HG03097 (cell line): ENCODE measurements at regions not wholly inside any gene's neighbourhood (a gene's known extent, or its start where the extent isn't known, plus 50 kb on each side); places are given as distances from the start of the nearest gene placed in this dataset.

Experiments used
- ATAC-seq: cut with Tn5 transposase; IDR thresholded peaks from one replicate; pipeline ENCODE4 v1.9.1; 2021; ENCODE audit not compliant: unreplicated experiment, low FRiP score

DNA sequence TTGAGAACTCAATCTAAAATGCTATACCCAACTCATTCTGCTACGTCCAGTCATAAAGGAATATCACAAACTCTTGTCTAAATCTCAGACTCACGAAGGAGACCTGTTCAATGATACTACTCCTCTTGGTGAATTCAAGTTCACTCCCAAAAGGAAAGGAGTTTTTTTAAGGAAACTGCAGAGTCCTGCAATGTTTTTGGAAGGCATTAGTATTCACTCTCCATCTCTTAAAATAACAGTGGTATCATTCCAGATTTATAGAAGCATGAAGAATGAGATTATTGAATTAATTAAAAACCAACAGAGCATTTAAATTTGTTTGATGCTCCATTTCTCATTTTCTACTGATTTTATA lies 73.4 kb downstream of the FOXD1 start:
- ATAC-seq: no peak

DNA sequence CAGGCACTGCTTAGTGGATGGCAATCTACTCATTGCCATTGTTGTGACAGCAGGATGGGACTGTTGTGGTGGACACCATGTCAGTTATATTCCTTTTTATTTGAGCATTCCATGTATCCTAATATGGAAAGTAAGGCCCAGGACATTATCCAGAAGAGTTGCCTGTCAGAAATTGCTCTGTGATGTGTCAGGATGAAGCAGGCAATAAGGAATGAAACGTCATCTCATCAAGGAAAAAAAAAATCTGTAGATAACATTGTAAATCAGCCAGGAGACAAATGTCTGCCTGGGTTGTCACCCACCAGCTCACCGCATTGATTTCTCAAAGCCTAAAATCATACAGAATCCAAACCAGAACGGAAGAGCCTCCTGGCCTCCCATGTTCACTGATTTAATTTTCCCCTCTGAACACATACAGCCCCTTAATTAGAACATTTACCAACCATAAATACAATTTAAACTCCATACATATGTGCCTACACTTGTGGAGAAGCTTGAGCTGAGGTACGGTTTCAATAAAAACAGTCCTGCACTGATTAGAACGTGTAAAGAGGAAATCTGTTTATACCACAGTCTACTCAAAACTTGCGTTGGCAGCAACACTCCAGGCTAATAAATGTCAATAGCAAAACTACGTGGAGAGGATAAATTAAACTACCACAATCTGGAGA lies 73.9 kb downstream of the FOXD1 start:
- ATAC-seq: no peak

DNA sequence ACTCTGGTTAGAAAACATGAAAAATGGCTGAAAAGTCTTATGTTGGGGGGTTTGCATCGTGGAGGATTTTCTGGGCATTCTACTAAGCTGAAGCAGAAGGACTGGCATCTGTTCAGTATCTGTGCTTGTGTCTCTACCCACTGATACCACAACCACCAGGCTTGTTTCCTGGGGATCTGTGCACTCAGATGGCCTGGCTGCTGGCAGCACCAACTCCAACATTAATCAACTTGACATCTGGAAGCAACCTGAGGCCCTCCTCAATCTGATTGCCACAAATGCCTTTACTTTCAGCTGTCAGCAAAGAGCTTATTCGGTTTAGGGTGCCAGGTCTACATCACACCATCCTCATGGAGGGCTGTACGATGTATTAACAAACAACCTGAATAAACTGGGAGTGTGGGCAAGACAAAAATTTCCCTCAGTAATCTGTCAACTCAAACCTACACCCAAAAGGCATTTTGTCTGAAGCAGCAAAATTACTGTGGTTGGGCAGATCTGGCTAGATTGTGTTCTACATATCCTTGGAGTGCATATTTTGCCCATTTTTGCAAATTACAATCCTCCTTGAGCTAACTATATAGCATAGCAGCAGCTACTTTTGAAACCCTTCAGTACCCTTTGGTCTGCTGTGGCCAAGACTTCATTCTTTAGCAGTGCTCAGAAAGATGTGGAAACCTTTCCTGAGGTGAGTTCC lies 74.6 kb downstream of the FOXD1 start:
- no peak for ATAC-seq

DNA sequence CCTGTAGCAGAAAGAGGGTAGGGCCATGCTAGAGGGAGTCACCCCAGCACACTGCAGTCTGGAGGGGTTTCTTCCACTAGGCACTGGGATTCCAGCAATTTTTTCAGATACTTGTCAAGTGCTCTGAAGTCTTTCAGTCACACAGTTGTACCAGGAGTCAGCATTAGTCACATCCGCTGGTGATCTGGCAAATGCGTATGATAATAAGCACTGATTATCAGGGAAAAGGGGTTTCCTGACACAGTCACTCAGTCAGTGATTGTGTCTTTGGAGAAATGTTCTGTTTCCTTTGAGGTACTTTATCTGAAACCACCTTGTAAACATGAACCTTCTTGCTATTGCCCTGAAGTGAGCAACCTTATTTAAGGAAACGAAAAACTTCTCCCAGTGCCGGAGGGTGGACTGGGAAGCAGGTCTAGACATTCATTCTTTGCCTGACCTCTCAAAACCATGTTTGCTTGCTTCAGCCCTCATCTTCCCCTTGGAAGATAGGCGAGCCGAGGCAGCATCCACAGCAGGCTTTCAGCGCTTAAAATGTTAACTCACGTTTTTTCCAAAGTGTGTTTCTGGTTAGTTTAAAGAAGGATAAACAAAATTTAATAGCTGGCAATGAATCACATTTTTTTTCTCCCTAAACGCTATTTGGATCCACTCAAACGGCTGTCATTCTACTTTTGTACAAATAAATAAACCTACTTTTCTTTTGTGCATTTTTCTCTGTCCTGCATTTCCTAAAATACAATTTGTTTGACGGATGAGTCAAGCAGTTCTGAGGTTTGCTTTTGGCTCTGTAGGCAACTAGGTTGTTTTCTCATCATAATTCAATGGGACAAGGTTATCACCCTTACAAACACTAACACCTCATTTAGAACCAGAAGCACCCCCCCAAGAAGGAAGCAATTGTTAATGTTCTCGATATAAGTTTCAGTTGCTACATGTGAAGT lies 77.7 kb downstream of the FOXD1 start:
- ATAC-seq: no peak

DNA sequence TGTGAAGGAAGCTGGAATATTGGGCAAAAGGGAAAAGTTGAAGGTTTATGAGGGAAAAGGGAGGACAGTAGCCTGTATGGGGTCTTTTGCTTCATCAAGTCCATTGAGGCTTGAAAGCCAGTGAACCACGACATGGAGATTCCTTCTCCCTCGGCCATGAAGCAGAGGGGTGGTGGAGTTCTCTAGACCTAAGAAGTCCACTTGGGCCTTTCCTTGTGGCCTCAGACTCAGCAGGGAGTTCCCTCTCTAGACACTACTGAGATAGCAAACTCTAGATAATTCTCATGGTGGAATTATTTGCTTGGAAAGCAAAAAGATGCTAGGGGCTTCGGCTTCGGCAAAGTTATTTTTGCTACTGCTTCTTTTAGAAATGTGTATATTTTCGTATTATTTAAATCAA lies 78.5 kb downstream of the FOXD1 start:
- ATAC-seq: no peak

DNA sequence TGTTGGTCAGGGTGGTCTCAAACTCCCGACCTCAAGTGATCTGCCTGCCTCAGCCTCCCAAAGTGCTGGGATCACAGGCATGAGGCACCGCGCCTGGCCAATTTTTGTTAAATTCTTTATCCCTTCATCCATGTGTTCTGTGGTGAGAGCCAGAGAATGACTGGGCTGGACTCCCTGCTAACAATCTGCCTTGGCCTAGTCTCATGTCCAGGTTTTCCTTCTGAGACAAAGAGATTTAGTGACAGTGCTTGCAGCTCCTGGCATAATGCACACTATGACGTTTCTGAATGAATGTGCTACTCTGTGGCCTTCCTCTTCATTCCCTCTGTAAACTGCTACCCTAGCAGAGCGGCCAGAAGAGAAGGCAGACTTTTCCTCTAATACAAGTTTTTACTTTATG lies 79.3 kb downstream of the FOXD1 start:
- no peak for ATAC-seq

DNA sequence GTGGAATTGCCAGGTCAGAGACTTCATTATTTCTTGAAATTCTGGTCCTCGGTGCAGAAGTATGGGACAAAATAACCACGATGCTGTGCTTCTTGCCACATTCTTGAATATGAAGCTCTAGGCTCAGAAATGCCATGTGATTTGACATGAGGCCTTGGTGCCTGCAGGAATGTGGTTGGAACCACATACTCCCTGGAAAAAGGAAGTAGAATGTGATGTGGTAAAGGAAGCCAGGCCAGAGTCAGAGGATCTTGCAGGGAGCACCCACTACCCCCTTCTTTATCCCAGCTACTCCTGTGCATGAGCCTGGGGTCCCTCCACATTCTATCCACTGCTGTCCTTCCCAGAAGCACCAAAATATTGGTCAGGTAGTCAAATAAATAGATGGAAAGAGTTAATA lies 80.9 kb downstream of the FOXD1 start:
- ATAC-seq: no peak

DNA sequence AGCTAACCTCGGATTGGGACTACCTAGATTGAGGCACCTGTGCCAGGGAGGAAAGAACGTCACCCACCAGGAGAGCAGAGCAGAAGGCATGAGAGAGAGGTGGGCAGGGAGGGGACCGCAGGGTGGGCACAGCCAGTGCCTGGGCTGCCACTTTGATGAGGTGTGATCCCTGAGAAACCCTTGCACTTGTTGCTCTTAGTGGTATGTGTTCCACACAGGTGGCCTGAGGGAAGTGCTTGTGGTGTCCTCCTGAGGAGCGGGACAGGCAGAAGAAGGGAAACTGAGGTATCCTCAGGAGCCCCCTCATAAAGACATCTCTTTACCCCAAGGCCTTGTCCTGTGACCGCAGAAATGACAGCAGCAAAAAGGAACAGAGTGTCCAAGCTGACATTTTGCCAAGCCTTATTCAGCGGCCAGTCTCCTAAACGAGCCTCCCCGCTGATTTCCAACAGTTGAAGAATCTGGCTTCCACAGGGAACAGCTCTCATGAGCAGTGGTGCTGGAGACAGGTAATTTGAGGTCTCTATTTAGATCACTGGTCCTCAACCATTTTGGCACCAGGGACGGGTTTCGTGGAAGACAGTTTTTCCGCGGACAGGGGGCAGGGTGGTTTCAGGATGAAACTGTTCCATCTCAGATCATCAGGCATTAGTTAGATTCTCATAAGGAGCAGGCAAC lies 82.4 kb downstream of the FOXD1 start:
- ATAC-seq: no peak

DNA sequence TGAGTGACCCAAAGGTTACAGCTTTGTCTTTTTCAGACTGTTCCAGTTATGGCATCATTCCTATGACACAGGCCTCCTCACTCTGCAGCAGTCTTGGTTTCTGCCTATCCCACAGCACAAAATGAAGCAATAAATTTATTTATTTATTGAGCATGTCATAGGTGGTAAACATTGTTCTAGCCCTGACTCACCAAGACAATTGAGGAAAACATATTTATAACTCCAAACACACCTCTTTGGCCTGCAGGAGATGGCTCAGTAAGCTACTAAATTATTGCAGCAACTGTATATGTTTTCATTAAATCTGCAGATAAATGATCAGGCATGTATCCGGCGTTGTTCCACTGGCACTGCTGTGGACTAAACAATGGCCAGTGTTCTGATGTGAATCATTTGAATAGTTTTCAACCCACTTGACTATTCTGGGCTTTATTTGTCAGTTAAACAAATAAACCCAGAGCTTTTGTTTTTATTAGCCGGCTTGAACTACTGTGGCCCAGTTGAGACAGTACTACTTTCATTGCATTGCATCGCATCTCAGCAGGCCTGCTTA lies 83.2 kb downstream of the FOXD1 start:
- no peak for ATAC-seq

DNA sequence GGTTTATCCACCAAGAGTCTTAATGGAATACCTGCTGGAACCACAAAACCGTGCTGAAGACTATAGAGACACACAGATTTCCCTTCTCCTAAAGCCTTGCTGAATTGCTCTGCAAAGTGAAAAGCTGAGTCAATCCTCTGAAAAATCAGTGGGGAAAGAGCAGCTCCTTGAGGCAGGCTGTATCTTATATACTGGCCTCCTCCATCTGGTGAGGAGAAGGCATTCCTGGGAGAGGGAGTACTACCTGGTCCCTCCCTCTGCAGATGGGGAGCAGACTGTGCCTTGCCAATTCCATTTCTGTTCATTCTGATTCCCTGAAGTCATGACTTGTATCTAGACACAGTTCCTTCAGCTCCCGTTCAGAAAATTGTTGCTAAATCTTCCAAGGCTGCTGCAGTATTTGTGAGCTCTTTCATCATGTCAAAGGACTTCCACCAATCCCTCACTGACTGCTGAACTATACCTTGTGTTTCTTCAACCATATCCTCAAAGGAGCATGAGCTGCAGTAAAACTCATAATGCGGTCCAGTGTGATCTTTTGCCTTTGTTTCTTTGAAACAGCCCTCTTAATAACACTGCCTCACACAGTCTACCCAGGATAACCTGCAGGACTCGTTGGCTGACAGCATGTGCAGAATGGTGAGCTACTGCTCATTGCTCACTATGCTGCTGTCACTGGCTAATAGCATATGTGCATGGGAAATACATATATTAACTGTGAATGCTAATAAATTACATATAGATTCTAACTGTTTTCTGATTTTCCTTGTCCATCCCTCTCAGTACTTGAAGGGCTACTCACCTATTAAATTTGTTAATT lies 84.5 kb downstream of the FOXD1 start:
- ATAC-seq: no peak

DNA sequence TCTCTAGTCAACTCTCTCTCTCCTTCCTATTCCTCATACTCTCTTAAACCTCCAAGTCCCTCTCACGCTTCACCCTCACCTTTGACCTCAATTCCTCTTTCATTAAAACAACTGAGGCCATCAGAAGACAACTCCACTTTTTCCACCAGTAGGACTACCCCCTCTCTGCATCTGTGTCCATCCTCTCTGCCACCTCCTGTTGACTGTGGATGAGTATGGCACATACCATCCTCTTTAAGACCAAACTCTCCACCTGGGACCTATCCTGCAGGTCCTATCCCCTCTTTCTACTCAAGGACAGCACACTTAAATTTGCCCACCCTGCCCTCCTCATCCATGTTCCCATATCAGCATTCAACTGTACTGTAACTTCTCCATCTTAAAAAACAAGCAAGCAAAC lies 89.2 kb downstream of the FOXD1 start:
- no peak for ATAC-seq

DNA sequence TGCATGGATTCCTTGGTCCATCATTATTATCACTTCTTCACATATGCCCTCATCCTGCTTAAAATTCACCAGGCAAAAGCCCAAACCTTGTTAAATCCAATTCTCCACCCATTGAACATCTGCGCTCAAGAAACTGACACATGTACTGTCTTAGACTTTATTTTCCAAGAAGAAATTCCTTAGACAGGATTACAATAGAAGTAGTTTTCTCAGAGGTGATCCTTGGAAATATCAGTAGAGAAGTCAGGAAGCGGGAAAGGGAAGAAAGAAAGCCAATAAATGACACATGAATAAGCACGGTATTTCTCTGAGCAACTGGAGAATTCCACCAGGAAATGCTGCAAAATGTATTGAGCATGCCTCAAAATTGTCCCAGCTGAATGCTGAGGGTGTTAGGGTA lies 90.2 kb downstream of the FOXD1 start:
- no peak for ATAC-seq

DNA sequence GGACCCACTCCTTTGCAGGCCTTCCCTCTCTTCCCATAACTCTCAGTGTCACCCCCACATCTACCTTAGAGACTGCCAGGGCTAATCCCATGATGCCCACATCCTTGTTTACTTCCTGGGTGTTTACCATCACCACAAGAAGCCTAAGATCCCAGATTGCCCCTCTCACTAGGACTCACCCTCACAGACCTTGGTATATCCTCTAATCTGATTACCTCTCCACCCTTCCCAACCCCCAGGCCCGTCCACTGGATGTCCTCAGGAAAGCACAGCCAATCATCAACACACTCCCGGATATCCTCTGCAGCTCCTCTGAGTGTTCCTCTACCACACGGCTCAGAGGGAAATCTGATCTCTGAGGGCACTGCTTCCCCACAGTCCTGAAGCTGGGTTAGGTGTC lies 91.0 kb downstream of the FOXD1 start:
- ATAC-seq: no peak

DNA sequence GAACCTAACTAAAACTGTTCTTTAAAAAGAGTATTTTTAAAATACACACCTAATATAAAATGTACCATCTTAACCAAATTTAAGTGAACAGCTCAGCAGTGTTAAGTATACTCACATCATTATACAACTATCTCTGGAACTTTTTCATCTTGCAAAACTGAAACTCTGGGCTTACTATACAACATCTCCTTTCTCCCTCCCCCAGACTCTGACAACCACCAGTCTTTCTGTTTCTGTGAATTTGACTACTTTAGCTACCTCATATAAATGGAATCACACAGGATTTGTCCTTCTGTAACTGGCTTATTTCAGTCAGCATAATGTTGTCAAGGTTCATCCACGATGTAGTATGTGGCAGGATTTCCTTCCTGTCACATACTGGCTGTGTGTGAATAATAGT lies 93.5 kb downstream of the FOXD1 start:
- no peak for ATAC-seq

DNA sequence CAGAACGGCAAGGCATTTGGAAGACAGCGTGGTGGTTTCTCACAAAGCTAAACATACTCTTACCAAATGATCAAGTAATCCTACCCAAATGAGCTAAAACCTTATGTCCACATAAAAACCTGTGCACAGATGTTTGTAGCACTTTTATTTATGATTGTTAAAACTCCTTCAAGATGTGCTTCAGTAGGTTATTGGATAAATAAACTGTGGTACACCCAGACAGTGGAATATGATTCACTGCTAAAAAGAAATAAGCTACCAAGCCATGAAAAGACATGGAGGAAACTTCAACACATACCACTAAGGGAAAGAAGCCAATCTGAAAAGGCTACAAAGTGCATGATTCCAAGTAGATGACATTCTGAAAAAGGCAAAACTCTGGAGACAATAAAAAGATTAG lies 94.2 kb downstream of the FOXD1 start:
- no peak for ATAC-seq

DNA sequence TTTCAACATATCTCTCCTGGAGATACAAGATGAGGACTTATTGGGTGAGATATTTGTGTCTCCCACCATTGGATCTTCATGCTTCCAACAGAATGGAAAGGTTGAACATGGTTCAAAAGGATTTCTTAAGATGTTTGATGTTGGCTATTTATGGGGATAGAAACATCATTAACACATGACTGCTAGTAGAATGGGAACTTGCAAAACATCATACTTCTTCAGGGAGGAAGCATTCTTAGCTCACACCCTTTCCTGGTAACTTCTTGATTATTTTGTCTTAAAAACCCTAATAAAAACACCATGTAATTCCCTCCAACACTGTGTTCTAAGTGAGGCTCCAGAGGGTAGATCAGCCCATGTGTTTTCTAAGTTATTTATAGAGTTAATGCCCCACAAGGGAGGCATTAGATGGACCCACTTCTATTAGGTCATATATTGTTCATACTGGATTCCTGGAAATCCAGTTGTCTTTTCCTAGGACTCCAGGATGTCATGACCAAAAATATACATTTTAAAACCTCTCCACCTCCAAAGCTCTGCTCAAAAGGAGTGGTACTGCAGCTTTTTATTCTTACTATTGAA lies 95.8 kb downstream of the FOXD1 start:
- no peak for ATAC-seq

DNA sequence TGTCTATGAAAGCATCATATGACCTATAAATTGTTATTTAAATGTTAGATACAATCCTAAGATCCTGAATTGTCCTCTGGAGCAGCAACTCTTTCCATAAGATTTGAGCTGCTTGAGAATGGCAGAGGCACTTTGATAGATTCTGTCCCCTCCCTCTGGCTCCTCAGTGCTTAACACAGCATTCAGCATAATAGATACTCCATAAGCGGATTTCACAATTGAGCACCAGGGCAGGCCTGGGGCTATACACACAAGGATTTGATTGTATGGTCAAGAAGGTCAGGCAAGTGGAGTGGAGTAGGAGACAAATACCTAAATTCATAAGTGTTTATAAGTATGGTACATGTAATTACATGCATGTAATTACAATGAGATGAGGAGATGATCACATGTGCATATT lies 96.3 kb downstream of the FOXD1 start:
- no peak for ATAC-seq

DNA sequence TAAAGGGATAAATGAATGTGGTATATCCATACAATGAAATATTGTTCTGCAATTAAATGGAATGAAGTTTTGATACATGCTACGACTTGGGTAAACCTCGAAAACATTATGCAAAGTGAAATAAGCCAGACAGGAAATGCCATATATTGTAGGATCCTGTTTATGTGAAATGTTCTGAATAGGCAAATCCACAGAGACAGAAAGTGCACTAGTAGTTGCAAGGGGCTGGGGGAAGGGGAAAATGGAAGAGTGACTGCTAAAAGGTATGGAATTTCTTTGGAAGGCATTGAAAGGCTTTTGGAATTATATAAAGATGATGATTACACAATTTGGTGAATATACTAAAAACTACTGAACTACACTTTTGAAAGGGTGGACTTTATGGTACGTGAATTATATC lies 97.0 kb downstream of the FOXD1 start:
- no peak for ATAC-seq

DNA sequence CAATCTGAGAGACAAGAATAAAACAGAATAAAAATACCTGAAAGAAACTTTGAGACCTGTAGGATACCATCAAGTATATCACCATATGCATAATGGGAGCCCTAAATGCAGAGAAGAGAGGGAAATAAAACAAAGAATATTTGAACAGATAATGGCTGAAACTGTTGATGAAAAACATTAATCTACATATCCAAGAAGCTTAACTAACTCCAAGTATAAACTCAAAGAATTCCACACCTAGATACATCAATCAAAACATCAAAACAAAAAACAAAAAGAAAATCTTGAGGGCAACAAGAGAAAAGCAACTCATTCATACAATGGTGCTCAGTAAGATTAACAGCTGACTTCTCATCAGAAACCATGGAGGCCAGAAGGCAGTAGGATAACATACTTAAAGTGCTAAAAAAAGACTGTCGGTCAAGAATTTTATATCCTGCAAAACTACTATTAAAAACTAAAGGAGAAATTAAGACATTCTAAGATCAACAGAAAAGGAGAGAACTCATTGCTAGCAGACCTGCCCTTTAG lies 101.6 kb downstream of the FOXD1 start:
- ATAC-seq: no peak
